Pons (tissue), 1 donor: ENCODE measurements at regions not wholly inside any gene's neighbourhood (a gene's known extent, or its start where the extent isn't known, plus 50 kb on each side); places are given as distances from the start of the nearest gene placed in this dataset.

Source experiments
- DNase-seq: peaks from one replicate; pipeline ENCODE4 v3.0.0-alpha.2; 2016; ENCODE audit warnings: low spot score

- no peak for DNase-seq
These were observed 192.0 kb downstream of the PIK3R1 start for GRCh38 chr5:68407311-68408239.

GRCh38 chr5:68408345-68408871 lies 192.9 kb downstream of the PIK3R1 start:
- DNase-seq = no peak

- no peak for DNase-seq
These were observed 193.7 kb downstream of the PIK3R1 start for GRCh38 chr5:68409259-68409658.

GRCh38 chr5:68411161-68411560 lies 195.6 kb downstream of the PIK3R1 start:
- no peak for DNase-seq

GRCh38 chr5:68415177-68416085 lies 199.9 kb downstream of the PIK3R1 start:
- DNase-seq = no peak

GRCh38 chr5:68416714-68417113 lies 201.2 kb downstream of the PIK3R1 start:
- DNase-seq = no peak

GRCh38 chr5:68418201-68418600 lies 202.6 kb downstream of the PIK3R1 start:
- DNase-seq = no peak

- DNase-seq = no peak
These were observed 203.1 kb downstream of the PIK3R1 start for GRCh38 chr5:68418680-68419079.

- no peak for DNase-seq
These were observed 203.6 kb downstream of the PIK3R1 start for GRCh38 chr5:68419081-68419636.

GRCh38 chr5:68419637-68420452 lies 204.3 kb downstream of the PIK3R1 start:
- DNase-seq = no peak

- DNase-seq = no peak
These were observed 205.2 kb downstream of the PIK3R1 start for GRCh38 chr5:68420476-68421344.

- no peak for DNase-seq
These were observed 206.1 kb downstream of the PIK3R1 start for GRCh38 chr5:68421485-68422220.

- DNase-seq = no peak
These were observed 207.7 kb downstream of the PIK3R1 start for GRCh38 chr5:68423154-68423811.

- DNase-seq = no peak
These were observed 209.4 kb downstream of the PIK3R1 start for GRCh38 chr5:68424799-68425537.

- no peak for DNase-seq
These were observed 211.0 kb downstream of the PIK3R1 start for GRCh38 chr5:68426586-68426985.

GRCh38 chr5:68428231-68428811 lies 212.8 kb downstream of the PIK3R1 start:
- no peak for DNase-seq

- DNase-seq = no peak
These were observed 214.0 kb downstream of the PIK3R1 start for GRCh38 chr5:68429510-68429909.

- no peak for DNase-seq
These were observed 214.7 kb downstream of the PIK3R1 start for GRCh38 chr5:68430279-68430678.
